Stomach smooth muscle (tissue), 2 donors: ENCODE measurements at regions not wholly inside any gene's neighbourhood (a gene's known extent, or its start where the extent isn't known, plus 50 kb on each side); places are given as distances from the start of the nearest gene placed in this dataset.
"Not testable (repeated sequence)": the region's sequence is repeated elsewhere in the genome, so short reads cannot be mapped to it uniquely, and the experiment has no call there.

Source experiments
- H3K27ac ChIP-seq: one replicate; pipeline ENCODE4 v1.7.0; 2013; ENCODE audit warnings: mild to moderate bottlenecking, low read length, inconsistent platforms
- H3K27me3 ChIP-seq, 2 donors: one replicate each; pipeline ENCODE4 v1.7.0; 2013; ENCODE audit warnings: low read length in 2 of 2; ENCODE audit not compliant: insufficient read depth in 2 of 2, control insufficient read depth in 1 of 2
- H3K36me3 ChIP-seq, 2 donors: one replicate each; pipeline ENCODE4 v1.7.0; 2013; ENCODE audit warnings: low read length in 2 of 2; ENCODE audit not compliant: control insufficient read depth in 2 of 2, insufficient read depth in 2 of 2
- H3K4me1 ChIP-seq: one replicate; pipeline ENCODE4 v1.7.0; 2013; ENCODE audit warnings: low read length; ENCODE audit not compliant: control insufficient read depth, insufficient read depth
- H3K4me3 ChIP-seq, 2 donors: one replicate each; pipeline ENCODE4 v1.7.0; 2013; ENCODE audit warnings: low read length in 2 of 2
- H3K9ac ChIP-seq, 2 donors: one replicate each; pipeline ENCODE4 v1.7.0; 2013; ENCODE audit warnings: low read length in 2 of 2, mild to moderate bottlenecking in 1 of 2
- H3K9me3 ChIP-seq, 2 donors: one replicate each; pipeline ENCODE4 v1.7.0; 2013; ENCODE audit warnings: low read length in 2 of 2; ENCODE audit not compliant: control insufficient read depth in 2 of 2
- donor health status: healthy.
- donor health status: Pancreatic carcinoma.

GRCh38 chr10:123348691-123349572, 194.7 kb downstream of the BUB3 start:
- H3K4me3 ChIP-seq, result no peak overlapping the region
- H3K4me1 ChIP-seq, result no peaks in the 10 kb centered on the region
- H3K27me3 ChIP-seq, result peaks cover 0 to 2% of the 10 kb centered on the region in 2 donors
- H3K27ac ChIP-seq, result no peak overlapping the region
- H3K9me3 ChIP-seq, result no peaks in the 10 kb centered on the region
- H3K36me3 ChIP-seq, result no peaks in the 10 kb centered on the region
- no peak overlapping the region for H3K9ac ChIP-seq

GRCh38 chr10:123351715-123352114, 197.5 kb downstream of the BUB3 start:
- Histone ChIP-seq H3K9ac (no peak overlapping the region), H3K4me3 (no peak overlapping the region), H3K9me3 (no peaks in the 10 kb centered on the region), H3K36me3 (no peaks in the 10 kb centered on the region), H3K27me3 (peaks cover 0 to 2% of the 10 kb centered on the region in 2 donors), H3K4me1 (no peaks in the 10 kb centered on the region), H3K27ac (no peak overlapping the region)

- Histone ChIP-seq H3K27ac (no peak overlapping the region), H3K9me3 (no peaks in the 10 kb centered on the region), H3K4me1 (no peaks in the 10 kb centered on the region), H3K9ac (no peak overlapping the region), H3K27me3 (peaks cover 0 to 2% of the 10 kb centered on the region in 2 donors), H3K4me3 (no peak overlapping the region), H3K36me3 (no peaks in the 10 kb centered on the region)
Observed at GRCh38 chr10:123354521-123354920, 200.3 kb downstream of the BUB3 start.

- Histone ChIP-seq H3K27me3 (no peaks in the 10 kb centered on the region), H3K4me1 (no peaks in the 10 kb centered on the region), H3K27ac (no peak overlapping the region), H3K4me3 (no peak overlapping the region), H3K36me3 (no peaks in the 10 kb centered on the region), H3K9me3 (no peaks in the 10 kb centered on the region), H3K9ac (no peak overlapping the region)
Observed at GRCh38 chr10:123355748-123356481, 201.7 kb downstream of the BUB3 start.

- no peak overlapping the region for H3K9ac ChIP-seq
- H3K9me3 ChIP-seq, result no peaks in the 10 kb centered on the region
- no peaks in the 10 kb centered on the region for H3K4me1 ChIP-seq
- no peak overlapping the region for H3K27ac ChIP-seq
- H3K27me3 ChIP-seq, result no peaks in the 10 kb centered on the region
- no peaks in the 10 kb centered on the region for H3K36me3 ChIP-seq
- H3K4me3 ChIP-seq, result no peak overlapping the region
Observed at GRCh38 chr10:123356799-123357198, 202.6 kb downstream of the BUB3 start.

- no peaks in the 10 kb centered on the region for H3K36me3 ChIP-seq
- H3K4me1 ChIP-seq, result no peaks in the 10 kb centered on the region
- H3K27me3 ChIP-seq, result no peaks in the 10 kb centered on the region
- no peak overlapping the region for H3K4me3 ChIP-seq
- H3K9me3 ChIP-seq, result no peaks in the 10 kb centered on the region
- H3K27ac ChIP-seq, result no peak overlapping the region
- no peak overlapping the region for H3K9ac ChIP-seq
Observed at GRCh38 chr10:123357421-123357930, 203.3 kb downstream of the BUB3 start.

GRCh38 chr10:123359539-123359938, 205.3 kb downstream of the BUB3 start:
- Histone ChIP-seq H3K9ac (no peak overlapping the region), H3K4me1 (no peaks in the 10 kb centered on the region), H3K27ac (no peak overlapping the region)

GRCh38 chr10:123361832-123362231, 207.6 kb downstream of the BUB3 start:
- no peaks in the 10 kb centered on the region for H3K36me3 ChIP-seq
- no peak overlapping the region for H3K9ac ChIP-seq
- no peaks in the 10 kb centered on the region for H3K27me3 ChIP-seq
- H3K4me3 ChIP-seq, result no peak overlapping the region
- H3K4me1 ChIP-seq, result no peaks in the 10 kb centered on the region
- H3K27ac ChIP-seq, result no peak overlapping the region
- H3K9me3 ChIP-seq, result no peaks in the 10 kb centered on the region

More at GRCh38 chr10:123359539-123359938, 205.3 kb downstream of the BUB3 start:
- Histone ChIP-seq H3K36me3 (no peaks in the 10 kb centered on the region), H3K27me3 (no peaks in the 10 kb centered on the region), H3K4me3 (no peak overlapping the region), H3K9me3 (no peaks in the 10 kb centered on the region)

- Histone ChIP-seq H3K36me3 (no peaks in the 10 kb centered on the region), H3K9me3 (peaks cover 3 to 8% of the 10 kb centered on the region in 2 donors), H3K9ac (no peak overlapping the region), H3K4me3 (no peak overlapping the region), H3K27me3 (no peaks in the 10 kb centered on the region), H3K4me1 (no peaks in the 10 kb centered on the region), H3K27ac (no peak overlapping the region)
Observed at GRCh38 chr10:123367195-123367594, 213.0 kb downstream of the BUB3 start.

GRCh38 chr10:123371626-123372025, 217.4 kb downstream of the BUB3 start:
- H3K9ac ChIP-seq, result not testable (repeated sequence)

More at GRCh38 chr10:123371626-123372025, 217.4 kb downstream of the BUB3 start:
- not testable (repeated sequence) for H3K27me3 ChIP-seq, H3K27ac ChIP-seq, H3K4me3 ChIP-seq, H3K9me3 ChIP-seq, H3K4me1 ChIP-seq, H3K36me3 ChIP-seq
